CD4-positive, alpha-beta T cell treated with Interleukin-12 subunit alpha and Interleukin-12 subunit beta, for 1 hour (primary cell): ENCODE measurements at regions not wholly inside any gene's neighbourhood (a gene's known extent, or its start where the extent isn't known, plus 50 kb on each side); places are given as distances from the start of the nearest gene placed in this dataset.

Experiments used
- DNase-seq: peaks from one replicate; pipeline ENCODE4 v3.0.0-alpha.2; 2020

DNA sequence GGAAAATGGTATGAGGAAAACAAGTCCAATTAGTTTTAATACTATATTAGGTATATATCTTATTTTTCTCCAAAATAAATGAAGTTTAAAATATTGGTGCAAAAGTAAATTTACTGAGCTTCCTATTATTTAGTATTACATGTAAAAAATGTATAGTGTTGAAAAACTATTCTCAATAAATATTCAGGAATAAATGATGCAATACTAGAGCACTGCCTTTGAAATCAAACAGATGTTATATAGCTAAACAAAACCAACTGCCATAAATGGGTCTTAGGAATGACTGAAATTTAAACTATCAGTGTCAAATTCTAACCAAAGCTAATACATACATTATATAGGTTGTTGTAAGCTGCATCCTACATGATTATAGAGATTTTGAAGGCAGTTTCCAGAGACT is 1434.0 kb upstream of the LRRTM3 start:
- DNase-seq: no peak

DNA sequence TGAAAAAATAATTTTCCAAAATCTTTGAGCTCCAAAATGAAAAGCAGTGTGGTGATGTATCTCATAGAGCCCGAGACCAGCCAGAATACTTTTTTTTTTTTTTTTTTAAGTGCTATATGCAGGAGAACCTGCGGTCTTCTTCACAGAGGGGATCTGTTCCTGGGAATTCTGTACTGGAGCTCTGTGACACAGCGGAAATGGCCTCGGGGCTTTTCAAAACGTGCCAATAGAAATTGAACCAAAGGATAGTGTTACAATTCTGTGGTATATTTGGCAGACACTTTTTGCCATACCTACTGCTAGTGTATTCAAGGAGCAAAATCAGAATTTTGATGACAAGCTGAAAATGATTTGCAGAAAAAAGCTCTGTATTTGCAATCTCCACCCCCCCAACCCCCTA is 1429.3 kb upstream of the LRRTM3 start:
- DNase-seq: no peak

DNA sequence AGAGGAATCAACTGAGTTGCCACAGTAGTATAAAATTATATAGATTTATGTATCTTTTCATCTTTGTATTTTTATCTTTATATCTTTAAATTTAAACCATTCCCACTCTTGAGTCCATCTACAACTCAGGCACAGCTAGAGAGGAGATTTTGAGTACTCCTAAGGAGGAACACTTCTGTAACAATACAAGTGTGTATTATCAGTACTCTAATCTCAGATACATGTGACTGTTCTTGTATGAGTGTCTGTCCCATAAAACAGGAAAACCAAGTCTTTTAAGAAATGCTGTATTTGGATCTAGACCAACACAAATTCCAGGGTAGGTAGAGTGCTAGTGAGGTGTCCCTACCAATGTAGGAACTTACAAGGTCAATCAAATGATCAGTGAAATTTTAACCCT is 1428.0 kb upstream of the LRRTM3 start:
- no peak for DNase-seq

DNA sequence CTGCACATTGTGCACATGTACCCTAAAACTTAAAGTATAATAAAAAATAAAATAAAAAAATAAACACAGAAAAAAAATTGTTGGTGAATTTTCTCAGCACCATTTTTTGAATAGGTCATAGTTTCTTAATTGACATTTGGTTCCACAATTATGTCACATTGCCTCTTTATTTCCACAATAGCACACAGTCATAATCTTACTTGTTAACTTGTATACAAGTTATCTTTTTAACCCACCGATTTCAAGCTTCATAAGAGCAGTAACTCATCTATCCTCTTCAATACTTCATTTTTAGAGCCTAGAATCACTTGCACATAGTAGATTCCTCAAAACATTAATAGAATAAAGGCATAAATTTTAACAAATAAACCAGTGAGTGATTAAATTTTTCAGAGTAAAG is 1425.1 kb upstream of the LRRTM3 start:
- no peak for DNase-seq

DNA sequence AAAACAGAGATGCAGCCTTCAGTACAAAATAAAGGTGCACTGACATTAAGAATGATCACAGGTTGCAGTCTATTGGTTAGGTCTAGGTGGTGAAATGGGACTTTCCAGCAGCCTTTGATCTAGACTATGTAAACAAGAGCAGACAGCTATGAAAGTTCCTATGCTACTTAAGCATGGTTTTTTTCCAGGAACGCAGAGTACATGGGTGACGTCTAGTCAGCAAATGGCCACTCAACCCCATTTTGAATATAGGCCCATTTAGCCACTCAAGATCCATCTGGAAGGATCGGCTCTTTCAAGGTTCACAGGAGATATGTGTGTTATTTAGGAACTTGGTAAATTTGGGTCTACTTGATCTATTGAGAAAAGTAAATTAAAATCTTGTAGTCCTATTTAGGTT is 1424.6 kb upstream of the LRRTM3 start:
- DNase-seq: peak; percentile 48

DNA sequence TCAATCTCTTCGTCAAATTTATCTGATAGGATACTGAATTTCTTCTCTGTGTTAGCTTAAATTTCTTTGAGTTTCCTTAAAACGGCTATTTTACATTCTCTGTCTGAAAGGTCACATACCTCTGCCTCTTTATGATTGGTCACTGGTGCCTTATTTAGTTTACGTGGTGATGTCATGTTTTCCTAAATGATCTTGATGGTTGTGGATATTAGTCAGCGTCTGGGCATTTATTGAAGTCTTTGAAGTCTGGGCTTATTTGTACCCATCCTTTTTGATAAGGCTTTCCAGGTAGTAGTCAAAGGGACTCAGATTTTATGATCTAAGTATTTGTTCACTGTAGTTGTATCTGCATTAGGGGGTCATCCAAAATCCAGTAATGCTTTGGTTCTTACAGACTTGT is 1407.5 kb upstream of the LRRTM3 start:
- DNase-seq: no peak

DNA sequence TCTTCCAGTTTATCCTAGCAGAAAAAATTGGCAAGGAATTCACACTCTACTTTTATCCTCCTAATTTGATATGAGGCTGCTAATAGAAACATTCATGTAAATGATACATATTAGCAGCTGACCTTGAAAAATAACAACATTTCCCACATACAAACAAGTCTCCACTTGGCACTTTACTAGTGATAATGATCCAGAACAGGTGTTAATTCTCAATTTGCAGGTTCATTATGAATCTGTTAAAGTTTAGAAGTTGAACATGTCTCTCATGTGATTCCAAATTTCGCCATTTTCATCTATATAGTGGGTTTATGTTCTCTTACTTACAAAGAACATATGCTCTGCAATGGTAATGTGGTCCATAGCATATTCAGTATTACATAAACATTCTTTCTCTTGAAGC is 1396.8 kb upstream of the LRRTM3 start:
- DNase-seq: no peak

DNA sequence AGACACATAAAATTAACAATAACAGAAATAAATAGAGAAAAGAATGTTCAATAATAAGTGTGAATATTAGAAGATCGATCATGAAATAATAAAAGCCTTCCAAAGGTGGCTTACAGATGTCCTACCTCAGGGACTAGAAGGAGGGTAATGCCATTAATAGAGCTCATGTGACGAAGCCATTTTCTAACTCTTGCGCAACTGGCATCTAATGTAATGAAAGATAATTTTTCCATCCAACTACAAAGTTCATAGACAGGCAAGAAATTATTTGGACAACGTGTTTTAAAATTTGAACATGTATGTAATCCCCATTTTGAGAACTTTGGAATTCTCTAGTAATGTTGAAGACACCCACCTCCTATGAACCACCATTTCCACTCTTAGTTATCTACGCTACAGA is 1394.3 kb upstream of the LRRTM3 start:
- no peak for DNase-seq

DNA sequence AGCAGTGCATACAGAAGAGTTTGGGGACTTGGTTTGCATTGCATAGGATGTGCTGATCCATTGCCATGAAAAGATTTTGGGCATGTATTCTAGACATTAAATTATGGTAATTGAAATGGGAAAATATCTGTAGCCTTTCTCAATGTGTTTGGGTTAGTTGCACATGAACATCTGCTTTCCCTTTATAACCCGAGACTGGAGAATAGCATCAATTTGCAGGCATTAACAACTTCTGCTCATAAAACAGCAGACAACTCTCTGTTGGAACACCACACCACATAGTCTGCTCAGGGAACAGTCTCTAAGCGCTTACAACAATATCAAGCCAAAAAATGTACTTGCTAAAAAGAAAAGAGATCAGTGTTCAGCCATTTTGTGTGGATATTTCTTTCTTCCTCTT is 1391.1 kb upstream of the LRRTM3 start:
- DNase-seq: no peak

DNA sequence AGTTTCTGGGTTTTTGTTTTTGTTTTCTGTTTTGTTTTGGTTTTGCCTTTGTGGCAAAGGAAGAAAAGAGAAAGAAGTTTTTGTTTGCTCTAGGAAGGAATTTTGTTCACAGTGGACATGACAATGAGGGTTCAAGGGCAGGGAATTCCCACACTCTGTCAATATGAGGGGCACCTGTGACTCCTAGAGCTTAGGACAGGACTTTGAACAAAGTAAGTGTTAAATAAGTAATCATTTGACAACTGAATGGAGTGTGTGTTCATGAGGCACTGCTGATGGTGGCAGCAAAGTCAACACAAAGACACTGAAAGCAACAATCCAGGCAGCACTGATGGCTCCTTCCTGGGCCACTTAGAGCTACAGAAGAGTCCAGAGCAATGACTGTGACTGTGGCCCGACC is 1381.1 kb upstream of the LRRTM3 start:
- no peak for DNase-seq

DNA sequence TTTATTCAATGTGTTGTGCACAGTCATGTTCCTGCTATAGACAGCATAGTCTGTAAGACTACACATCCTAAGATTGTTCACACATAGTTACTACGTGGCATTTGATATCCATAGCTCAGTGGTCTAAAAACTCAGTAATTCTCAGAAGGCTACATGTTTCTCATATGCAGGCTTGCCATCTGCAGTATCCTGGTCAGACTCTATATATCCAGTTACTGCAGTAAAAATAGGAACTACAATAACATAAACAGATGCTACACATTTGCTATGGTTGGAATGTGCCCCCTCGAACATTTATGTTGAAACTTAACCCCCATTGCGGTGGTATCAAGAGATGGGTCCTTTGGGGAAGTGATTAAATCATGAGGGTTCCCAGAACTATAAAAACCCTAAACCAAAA is 1377.8 kb upstream of the LRRTM3 start:
- no peak for DNase-seq

DNA sequence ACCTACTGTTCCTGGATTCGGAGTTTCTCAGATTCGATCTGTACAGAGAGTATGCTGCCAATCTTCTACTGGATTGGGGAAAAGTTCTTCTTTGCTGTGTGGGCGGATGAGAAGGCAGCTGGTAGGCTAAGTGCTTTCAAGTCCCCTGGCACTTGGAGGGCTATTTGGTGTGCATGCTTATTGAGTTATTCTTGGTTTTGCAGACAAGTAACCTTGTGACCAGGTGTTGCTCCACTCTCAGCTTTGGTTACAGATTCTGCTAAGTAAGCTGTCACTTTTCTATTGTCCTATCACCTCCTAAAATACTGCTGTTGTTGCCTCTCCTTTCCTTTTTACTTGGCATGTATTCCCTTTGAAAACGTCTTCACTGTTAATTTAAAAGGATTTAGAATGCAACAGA is 1375.1 kb upstream of the LRRTM3 start:
- DNase-seq: no peak

DNA sequence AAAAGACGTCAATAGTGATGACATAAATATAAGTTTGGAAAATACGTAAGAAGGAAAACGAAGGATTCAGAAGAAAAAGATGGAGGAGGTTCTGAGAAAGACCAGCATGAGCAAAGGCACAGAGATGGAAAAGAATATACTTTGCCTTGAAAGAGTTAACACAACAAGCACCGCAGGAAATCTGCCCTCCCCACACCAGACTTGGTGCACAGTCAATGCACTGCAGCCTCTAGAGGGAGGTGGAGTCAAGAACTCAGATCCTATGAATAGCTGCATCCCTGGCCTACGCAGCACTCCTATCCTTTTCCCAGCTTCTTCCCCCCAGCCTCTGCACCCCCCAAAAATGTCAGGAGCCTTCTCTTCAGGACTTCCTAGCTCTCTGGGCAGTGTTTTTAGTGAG is 1370.6 kb upstream of the LRRTM3 start:
- DNase-seq: no peak

DNA sequence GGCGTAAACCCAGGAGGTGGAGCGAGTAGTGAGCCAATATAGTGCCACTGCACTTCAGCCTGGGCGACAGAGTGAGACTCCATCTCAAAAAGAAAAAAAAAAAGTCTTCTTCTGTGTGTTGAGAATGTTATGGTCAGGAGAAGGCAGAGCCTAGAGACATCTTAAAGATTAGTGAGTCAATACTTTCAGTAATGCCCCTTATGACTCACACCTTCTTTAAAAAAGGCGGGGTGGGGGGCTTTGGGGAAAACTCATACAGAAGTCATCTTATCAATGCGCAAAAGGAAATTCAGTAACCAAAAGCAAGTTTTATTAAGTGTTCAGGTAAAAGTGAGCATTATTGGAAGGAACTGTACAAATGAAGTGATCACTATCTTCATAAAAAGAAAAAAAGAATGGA is 1369.8 kb upstream of the LRRTM3 start:
- no peak for DNase-seq

DNA sequence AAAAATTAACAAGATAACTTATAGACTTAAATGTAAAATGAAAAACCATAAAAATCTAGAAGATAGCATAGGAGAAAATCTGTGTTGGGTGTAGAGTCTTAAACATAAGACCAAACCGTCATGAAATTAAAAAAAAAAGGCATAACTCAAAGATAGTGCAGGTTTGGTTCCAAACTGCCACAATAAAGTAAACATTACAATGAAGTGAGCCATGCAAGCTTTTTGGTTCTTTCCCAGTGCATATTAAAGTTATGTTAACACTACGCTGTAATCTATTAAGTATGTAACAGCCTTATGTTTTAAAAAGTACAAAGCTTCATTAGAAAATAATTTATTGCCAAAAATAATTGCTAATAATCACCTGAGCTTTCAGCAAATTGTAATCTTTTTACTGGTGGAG is 1366.5 kb upstream of the LRRTM3 start:
- no peak for DNase-seq

DNA sequence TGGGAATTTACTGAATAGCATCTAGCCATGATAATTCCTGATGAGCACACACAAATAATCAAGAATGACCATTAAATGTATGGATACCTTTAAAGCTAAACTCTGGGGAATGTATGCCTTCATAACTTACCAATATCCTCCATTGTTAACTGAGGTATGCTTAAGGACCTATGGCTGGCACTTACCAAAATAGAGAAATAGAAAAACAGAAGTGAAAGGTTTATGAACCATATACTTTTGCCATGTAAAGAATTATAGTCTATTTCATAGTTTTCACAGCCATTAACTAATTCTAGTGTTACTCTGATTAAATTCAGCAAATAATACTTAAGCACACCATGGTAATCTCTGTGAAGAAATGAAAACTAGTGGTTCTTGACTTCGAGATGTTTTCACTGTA is 1360.6 kb upstream of the LRRTM3 start:
- no peak for DNase-seq

DNA sequence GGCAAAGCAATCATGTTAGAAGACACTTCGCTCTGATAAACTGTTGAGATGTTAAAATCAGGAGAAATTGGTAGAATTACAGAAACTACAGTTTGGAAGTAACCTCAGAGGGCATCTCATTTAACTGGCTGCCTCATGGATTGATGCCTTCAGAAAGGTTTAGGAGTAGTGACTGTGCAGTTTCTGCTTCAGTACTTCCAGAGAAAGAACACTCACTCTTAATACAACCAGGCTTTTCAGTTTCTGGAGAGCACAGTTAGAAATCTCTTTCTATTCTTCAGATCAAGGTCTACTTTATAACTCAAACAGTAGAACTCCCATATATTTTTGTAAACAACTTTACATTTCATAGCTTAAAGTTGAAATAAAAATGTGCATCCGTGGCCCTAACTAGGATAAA is 1358.9 kb upstream of the LRRTM3 start:
- no peak for DNase-seq

DNA sequence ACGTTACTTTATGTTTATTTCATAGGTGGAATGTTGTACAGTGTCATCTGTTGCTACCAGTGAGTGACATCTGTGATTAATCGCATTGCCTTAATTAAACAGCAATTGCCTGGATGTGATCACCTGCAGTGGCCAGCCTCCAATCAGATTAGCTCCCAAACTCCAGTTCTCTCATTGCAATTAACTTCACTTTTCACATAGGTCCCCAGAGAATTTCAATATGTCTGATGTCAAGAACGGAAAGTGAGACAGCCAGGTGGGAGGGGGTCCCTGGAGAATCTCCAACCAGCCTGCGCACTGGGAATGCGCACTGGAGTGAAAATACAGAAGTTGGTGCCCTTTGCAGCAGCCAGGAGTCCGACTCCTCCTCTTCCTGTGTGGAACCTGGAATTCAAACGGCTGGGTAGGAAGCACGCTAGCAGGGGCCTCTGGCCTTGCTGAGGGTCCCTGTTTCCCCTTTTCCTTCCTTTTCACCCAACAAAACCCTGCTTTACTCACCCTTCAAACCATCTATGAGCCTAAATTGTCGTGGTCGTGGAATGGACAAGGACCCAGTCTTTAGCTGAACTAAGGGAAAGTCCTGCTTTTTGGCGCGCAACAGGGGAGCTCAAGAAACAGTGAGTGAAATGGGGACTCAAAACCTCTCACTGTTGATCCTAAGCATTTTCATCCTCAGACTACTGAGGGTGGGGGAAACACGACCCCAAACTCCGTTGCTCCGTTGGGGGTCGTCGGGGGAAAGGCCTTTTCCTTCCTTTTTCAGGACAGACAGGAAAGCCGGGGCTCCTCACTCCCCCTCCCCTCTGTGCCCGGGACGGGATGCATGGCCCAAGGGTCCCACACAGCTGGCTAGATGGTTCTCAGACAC is 1355.5 kb upstream of the LRRTM3 start:
- DNase-seq: no peak

DNA sequence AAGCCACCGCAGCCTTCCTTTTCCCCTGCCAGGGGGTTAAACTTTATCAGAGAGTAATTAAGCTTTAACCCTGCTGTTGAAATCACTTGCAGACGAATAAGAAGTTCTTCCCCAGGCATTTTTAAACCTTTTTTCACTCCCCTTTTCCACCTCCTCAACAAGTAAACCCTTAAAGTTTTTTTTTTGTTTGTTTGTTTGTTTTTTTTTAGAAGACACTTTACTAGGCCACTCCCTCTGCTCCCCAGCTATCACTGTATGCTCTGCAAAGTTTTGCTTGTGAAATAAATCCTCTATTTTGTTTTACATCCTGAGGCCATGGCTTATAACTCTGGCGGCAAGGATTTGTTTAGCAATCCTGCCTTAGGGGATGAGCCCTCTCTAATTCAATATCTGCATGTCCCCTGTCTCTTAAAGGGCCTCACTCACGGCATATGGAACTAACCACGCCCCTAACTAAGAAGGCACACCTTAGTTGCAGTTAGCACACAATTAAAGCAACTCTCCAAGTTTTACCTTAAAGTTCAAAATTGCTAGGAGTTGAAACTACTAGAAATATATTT is 1354.7 kb upstream of the LRRTM3 start:
- DNase-seq: no peak

DNA sequence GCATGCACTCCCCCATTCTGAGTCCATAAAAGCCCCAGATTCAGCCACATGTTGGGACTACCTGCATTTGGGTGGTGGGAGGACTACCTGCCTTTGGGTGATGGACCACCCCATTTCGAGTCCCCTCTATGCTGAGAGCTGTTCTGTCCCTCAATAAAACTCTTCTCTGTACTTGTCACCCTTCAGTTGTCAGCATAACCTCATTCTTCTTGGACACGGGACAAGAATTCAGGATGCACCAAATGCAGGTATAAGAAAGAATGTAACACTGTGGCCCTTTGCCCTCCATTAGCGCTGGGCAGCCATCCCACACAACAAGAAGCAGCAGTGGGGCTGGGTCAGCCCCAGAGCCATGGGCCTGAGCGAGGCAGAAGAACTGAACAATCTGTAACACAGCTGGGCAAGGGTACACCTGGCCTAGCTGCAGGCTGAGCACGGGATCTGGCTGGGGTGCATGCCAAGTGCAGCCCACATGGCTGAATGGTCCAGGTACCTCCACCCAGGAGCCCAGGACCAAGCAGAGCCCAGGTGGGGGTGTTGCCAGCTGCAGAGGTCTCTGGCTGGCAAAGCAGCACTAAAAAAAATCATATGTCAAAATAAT is 1344.3 kb upstream of the LRRTM3 start:
- no peak for DNase-seq

DNA sequence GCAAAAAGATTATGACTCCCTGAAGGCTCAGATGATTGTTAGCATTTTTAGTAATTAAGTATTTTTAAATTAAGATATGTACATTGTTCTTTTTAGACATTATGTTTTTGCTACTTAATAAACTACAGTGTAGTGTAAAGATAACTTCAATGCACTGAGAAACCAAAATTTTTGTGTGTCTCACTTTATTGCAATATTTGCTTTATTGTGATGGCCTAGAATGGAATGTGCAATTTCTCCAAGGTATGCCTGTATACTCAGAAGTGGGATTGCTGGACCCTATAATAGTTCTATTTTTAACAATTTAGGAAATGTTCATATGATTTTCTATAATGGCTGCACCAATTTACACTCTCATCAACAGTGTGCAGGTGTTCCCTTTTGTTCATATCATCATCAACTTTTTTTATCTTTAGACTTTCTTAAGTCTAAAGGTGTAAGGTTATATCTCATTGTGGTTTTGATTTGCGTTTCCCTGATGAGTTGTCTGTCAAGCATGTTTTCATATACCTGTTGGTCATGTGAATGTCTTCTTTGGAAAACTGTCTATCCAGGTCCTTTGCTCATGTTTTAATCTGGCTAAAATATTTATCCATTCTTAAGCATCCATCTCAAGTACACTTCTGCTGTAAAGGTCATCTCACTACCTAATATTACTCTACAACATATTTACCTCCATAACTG is 1323.5 kb upstream of the LRRTM3 start:
- no peak for DNase-seq

DNA sequence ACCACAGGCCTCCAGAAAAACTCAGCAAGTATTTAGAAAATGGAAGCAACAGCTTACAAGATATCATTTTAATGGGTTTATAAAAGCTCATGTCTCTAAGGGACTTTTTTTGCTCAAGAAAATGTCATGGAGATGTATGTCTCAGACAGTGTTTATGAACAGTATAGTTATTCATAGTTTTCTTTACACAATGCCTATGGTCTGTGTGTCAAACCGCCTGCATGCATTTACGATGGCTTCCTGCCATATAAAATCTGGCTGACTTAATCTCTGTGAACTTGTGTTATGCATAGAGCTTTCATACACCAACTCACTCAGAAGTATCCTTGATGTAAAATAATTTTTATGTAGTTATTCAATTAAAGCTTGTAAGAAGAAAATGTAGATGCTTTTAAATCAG is 1314.2 kb upstream of the LRRTM3 start:
- no peak for DNase-seq

DNA sequence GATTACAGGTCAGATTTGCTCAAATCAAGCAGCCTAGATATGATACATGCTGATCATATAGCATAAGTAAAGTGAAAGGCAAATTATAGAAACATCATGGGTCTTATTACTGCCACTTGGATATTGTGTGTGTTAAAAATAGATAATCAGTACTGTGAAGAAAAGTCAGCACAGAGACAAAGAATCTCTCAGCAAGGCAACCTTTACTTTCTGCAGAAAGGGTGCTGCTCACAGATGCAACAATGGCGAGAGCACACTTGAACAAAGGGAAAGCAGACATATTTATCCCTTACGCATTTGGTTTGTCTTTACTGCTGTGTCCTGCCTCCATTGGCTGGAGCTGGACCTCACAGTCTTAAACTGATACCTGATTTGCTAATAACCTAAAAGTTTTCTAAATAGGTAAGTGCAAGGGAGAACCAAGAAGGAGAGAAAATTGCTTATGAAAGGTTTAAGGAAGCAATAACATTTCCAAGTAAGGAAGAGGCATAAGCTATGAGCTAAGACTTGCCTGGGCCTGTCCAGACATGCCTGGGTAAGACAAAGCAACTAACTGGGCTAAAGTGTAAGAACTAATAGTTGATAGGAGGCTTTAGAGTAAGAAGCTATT is 1310.8 kb upstream of the LRRTM3 start:
- DNase-seq: no peak

DNA sequence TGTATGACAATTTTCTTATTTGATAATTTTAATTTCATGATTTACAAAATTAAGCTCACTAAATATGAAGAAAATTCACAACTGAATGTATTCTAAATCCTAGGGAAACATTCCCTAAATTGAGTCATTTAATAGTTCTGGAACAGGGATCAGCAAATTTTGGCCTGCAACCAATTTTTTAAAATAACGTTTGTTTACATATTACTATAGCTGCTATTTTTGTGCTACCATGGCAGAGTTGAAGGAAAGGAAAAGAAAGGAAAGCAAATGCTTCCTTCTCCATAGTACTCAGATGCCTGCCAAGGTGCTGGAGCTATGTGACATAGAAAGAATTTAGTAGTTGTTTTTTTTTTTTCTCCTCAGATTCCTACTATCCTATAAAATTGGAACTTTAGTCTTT is 1307.7 kb upstream of the LRRTM3 start:
- DNase-seq: no peak
